ENCODE measurements at regions not wholly inside any gene's neighbourhood (a gene's known extent, or its start where the extent isn't known, plus 50 kb on each side); places are given as distances from the start of the nearest gene placed in this dataset.
"Not testable (repeated sequence)": the region's sequence is repeated elsewhere in the genome, so short reads cannot be mapped to it uniquely, and the experiment has no call there.

DNA sequence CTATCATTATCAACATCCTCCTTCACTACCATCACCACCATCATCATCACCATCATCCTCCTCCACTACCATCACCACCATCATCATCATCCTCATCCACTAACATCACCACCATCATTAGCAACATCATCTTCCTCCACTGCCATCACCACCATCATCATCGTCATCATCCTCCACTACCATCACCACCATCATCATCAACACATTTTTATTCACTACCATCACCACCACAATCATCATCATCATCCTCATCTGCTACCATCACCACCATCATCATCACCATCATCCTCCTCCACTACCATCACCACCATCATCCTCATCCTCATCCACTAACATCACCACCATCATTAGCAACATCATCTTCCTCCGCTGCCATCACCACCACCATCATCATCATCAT lies 639.2 kb upstream of the RBFOX1 start:
- H3K9me3 ChIP-seq (ENCODE audit: control insufficient read depth, low read length); H3K36me3 ChIP-seq (ENCODE audit: control insufficient read depth, insufficient read depth, low read length); H3K27me3 ChIP-seq (replicated peaks; ENCODE audit: control insufficient read depth, insufficient read depth, low read length, poor library complexity, severe bottlenecking); H3K27ac ChIP-seq (ENCODE audit: insufficient read depth, low read length, poor library complexity, severe bottlenecking); H3K4me1 ChIP-seq (ENCODE audit: control insufficient read depth, insufficient read depth, low read length, poor library complexity, severe bottlenecking); H3K4me3 ChIP-seq (ENCODE audit: insufficient read depth, low read depth, low read length, poor library complexity, severe bottlenecking); DNase-seq: not testable (repeated sequence)

DNA sequence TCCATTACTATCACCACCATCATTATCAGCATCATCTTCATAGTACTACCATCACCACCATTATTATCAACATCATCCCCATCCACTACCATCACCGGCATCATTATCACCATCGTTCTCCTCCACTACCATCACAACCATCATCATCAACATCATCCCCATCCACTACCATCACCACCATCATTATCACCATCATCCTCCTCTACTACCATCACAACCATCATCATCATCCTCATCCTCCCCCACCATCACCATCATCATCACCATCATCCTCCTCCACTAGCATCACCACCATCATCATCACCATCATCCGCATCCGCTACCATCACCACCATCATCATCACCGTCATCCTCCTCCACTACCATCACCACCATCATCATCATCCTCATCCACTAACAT lies 639.8 kb upstream of the RBFOX1 start:
- Histone ChIP-seq H3K27ac (ENCODE audit: insufficient read depth, low read length, poor library complexity, severe bottlenecking) (no peak overlapping the region), H3K4me3 (ENCODE audit: insufficient read depth, low read depth, low read length, poor library complexity, severe bottlenecking) (no peak overlapping the region), H3K4me1 (ENCODE audit: control insufficient read depth, insufficient read depth, low read length, poor library complexity, severe bottlenecking) (no peaks in the 10 kb centered on the region), H3K9me3 (ENCODE audit: control insufficient read depth, low read length) (no peaks in the 10 kb centered on the region), H3K27me3 (replicated peaks; ENCODE audit: control insufficient read depth, insufficient read depth, low read length, poor library complexity, severe bottlenecking) (no peaks in the 10 kb centered on the region), H3K36me3 (ENCODE audit: control insufficient read depth, insufficient read depth, low read length) (no peaks in the 10 kb centered on the region)
- DNase-seq, result no peak

DNA sequence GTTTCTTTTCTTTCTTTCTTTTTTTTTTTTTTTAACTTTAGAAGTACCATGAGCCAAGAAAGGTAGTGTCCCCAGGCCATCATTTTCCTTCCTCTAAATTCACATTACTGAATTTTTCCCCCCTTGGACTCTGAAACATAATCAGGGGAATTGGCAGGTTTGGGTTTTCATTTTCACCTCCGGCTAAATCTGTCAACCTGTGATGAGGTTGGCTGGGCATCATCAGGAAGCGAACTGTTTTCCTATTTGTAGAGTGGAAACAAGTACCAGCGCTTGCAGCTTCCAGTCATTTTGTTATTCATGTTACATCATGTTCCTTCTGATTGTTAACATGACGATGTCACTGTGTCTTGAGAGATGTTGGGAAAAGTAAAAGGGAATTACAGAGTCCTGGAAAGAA lies 641.9 kb upstream of the RBFOX1 start:
- no peak for DNase-seq
- Histone ChIP-seq H3K4me3 (ENCODE audit: insufficient read depth, low read depth, low read length, poor library complexity, severe bottlenecking) (no peak overlapping the region), H3K36me3 (ENCODE audit: control insufficient read depth, insufficient read depth, low read length) (no peaks in the 10 kb centered on the region)

DNA sequence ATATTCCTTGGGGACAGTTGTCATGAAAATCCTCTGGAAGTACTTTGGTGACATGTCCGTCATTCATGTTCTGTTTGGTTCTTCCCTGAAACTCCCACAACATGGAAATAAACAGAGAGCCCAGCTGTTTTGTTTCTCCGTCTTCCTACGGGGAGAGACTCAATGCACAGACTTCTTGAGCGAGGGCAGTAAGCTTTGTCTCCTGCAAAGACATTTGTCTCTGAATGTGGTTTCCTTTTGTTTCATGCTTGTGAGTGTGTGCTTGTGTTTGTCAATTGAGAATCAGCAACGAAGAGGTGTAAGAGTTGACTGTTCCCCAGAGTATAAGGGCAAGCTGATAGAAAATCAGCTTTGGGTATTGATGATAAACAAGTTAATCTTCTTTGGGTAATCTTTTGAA lies 643.0 kb upstream of the RBFOX1 start:
- no peaks in the 10 kb centered on the region for H3K4me1 ChIP-seq (ENCODE audit: control insufficient read depth, insufficient read depth, low read length, poor library complexity, severe bottlenecking)
- no peak for DNase-seq
- no peak overlapping the region for H3K27ac ChIP-seq (ENCODE audit: insufficient read depth, low read length, poor library complexity, severe bottlenecking)
- H3K36me3 ChIP-seq (ENCODE audit: control insufficient read depth, insufficient read depth, low read length), result no peaks in the 10 kb centered on the region
- no peak overlapping the region for H3K4me3 ChIP-seq (ENCODE audit: insufficient read depth, low read depth, low read length, poor library complexity, severe bottlenecking)
- no peaks in the 10 kb centered on the region for H3K27me3 ChIP-seq (replicated peaks; ENCODE audit: control insufficient read depth, insufficient read depth, low read length, poor library complexity, severe bottlenecking)
- H3K9me3 ChIP-seq (ENCODE audit: control insufficient read depth, low read length), result no peaks in the 10 kb centered on the region

More for the DNA sequence above, 641.9 kb upstream of the RBFOX1 start:
- Histone ChIP-seq H3K4me1 (ENCODE audit: control insufficient read depth, insufficient read depth, low read length, poor library complexity, severe bottlenecking) (no peaks in the 10 kb centered on the region), H3K27ac (ENCODE audit: insufficient read depth, low read length, poor library complexity, severe bottlenecking) (no peak overlapping the region), H3K27me3 (replicated peaks; ENCODE audit: control insufficient read depth, insufficient read depth, low read length, poor library complexity, severe bottlenecking) (no peaks in the 10 kb centered on the region), H3K9me3 (ENCODE audit: control insufficient read depth, low read length) (no peaks in the 10 kb centered on the region)

DNA sequence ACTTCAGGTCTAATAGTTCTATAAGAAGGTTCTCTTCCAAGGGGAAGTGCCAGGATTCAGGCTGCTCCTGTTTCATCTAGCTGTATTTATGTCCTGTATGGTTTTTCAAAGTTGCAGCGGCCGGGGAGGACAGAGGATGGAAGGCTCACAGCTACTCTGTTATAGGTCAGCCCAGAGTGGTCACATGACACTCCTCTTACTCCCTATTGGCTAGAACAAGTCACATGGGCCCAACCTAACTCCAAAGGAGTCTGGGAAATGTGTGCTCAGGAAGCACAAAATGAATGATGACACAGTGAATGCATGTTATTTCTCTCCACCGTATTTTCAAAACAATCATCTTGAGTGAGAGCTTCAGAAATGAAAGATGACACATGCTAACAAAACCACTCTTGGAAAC lies 645.1 kb upstream of the RBFOX1 start:
- H3K36me3 ChIP-seq (ENCODE audit: control insufficient read depth, insufficient read depth, low read length), result no peaks in the 10 kb centered on the region
- no peaks in the 10 kb centered on the region for H3K9me3 ChIP-seq (ENCODE audit: control insufficient read depth, low read length)
- H3K4me1 ChIP-seq (ENCODE audit: control insufficient read depth, insufficient read depth, low read length, poor library complexity, severe bottlenecking), result no peaks in the 10 kb centered on the region
- H3K27me3 ChIP-seq (replicated peaks; ENCODE audit: control insufficient read depth, insufficient read depth, low read length, poor library complexity, severe bottlenecking), result no peaks in the 10 kb centered on the region
- no peak for DNase-seq
- no peak overlapping the region for H3K27ac ChIP-seq (ENCODE audit: insufficient read depth, low read length, poor library complexity, severe bottlenecking)
- H3K4me3 ChIP-seq (ENCODE audit: insufficient read depth, low read depth, low read length, poor library complexity, severe bottlenecking), result no peak overlapping the region

DNA sequence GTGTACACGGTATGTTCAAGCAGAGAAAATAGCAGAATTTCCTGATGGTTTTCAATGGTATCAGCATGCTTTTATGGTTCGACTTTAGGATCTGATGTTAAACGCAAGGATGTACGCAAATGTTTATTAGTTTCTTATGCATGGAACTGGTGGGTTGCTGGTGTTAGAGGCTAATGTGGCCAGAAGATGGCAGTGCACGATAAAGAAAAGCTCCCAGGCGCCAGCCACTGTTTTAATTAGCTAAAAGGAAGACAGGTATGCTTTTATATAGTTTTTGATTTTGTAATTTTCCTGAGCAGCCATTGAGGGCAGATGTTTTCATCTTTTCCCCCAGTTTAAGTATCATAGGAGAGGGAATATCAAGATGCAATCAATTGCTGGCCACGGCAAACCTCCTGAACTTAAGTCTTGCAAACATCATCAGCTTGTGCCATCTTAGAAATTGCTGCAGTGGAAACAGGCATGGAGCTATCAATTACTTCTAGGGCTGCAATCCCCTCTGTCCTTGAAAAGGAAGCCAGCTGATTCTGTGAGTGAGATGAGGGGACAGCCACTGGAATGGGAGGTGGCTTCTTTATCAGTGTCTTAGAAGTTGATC lies 648.5 kb upstream of the RBFOX1 start:
- no peak for DNase-seq

DNA sequence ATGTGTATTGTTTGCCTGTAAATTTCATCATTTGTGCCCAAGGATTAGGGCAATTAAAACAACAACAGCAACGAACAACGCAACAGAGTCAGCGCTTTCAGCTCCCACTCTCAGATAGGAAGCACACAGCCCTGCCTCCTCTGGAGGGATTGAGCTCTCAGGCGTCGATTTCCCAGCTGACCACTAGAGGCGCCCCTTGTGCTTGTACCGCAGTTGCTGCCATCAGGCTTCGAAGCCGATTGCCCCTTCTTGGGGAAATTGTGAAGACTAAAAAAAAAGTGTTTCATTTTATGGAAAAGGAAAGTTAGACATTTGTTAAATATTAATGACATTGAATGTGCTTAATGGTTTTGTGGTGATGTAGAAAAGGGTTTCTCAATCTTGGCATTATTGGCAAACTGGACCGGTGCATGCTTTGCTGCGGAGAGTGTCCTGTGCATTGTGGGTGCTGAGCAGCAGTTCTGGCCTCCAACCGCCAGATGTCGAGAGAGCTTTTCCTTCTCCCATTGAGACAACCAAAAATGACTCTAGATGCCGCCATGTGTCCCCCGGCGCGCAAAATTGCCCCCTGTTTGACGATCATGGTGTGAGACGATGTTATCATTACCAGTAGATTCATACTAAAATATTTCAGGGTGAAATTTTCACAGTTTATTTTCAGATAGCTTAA lies 650.4 kb upstream of the RBFOX1 start:
- no peaks in the 10 kb centered on the region for H3K27me3 ChIP-seq (replicated peaks; ENCODE audit: control insufficient read depth, insufficient read depth, low read length, poor library complexity, severe bottlenecking)
- no peak overlapping the region for H3K27ac ChIP-seq (ENCODE audit: insufficient read depth, low read length, poor library complexity, severe bottlenecking)
- H3K9me3 ChIP-seq (ENCODE audit: control insufficient read depth, low read length), result no peaks in the 10 kb centered on the region
- H3K4me1 ChIP-seq (ENCODE audit: control insufficient read depth, insufficient read depth, low read length, poor library complexity, severe bottlenecking), result no peaks in the 10 kb centered on the region
- H3K36me3 ChIP-seq (ENCODE audit: control insufficient read depth, insufficient read depth, low read length), result no peaks in the 10 kb centered on the region
- no peak overlapping the region for H3K4me3 ChIP-seq (ENCODE audit: insufficient read depth, low read depth, low read length, poor library complexity, severe bottlenecking)
- no peak for DNase-seq

More for the DNA sequence above, 648.5 kb upstream of the RBFOX1 start:
- H3K36me3 ChIP-seq (ENCODE audit: control insufficient read depth, insufficient read depth, low read length), result no peaks in the 10 kb centered on the region
- H3K4me1 ChIP-seq (ENCODE audit: control insufficient read depth, insufficient read depth, low read length, poor library complexity, severe bottlenecking), result no peaks in the 10 kb centered on the region
- H3K9me3 ChIP-seq (ENCODE audit: control insufficient read depth, low read length), result no peaks in the 10 kb centered on the region
- H3K27ac ChIP-seq (ENCODE audit: insufficient read depth, low read length, poor library complexity, severe bottlenecking), result no peak overlapping the region
- H3K4me3 ChIP-seq (ENCODE audit: insufficient read depth, low read depth, low read length, poor library complexity, severe bottlenecking), result no peak overlapping the region
- H3K27me3 ChIP-seq (replicated peaks; ENCODE audit: control insufficient read depth, insufficient read depth, low read length, poor library complexity, severe bottlenecking), result no peaks in the 10 kb centered on the region

DNA sequence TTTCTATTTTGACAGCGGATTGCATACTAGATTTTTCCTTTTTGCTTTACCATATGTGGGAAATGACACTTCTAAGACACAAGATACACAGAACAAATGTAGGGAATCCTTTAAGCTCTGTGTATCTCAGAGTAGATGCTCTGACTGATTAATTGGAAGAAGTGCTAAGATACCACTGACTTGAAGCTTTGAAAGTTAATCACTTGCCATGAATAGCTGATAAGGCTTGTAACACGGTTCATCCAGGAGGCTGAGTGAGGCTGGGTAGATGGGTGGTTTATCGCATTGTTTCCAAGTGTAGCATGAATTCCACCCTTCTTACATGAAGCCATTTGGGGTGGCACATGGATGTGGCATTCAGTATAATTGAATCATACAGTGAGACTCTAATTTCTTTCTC lies 654.1 kb upstream of the RBFOX1 start:
- Histone ChIP-seq H3K4me3 (ENCODE audit: insufficient read depth, low read depth, low read length, poor library complexity, severe bottlenecking) (no peak overlapping the region), H3K27ac (ENCODE audit: insufficient read depth, low read length, poor library complexity, severe bottlenecking) (no peak overlapping the region), H3K4me1 (ENCODE audit: control insufficient read depth, insufficient read depth, low read length, poor library complexity, severe bottlenecking) (no peaks in the 10 kb centered on the region), H3K9me3 (ENCODE audit: control insufficient read depth, low read length) (no peaks in the 10 kb centered on the region), H3K27me3 (replicated peaks; ENCODE audit: control insufficient read depth, insufficient read depth, low read length, poor library complexity, severe bottlenecking) (no peaks in the 10 kb centered on the region), H3K36me3 (ENCODE audit: control insufficient read depth, insufficient read depth, low read length) (no peaks in the 10 kb centered on the region)
- no peak for DNase-seq

DNA sequence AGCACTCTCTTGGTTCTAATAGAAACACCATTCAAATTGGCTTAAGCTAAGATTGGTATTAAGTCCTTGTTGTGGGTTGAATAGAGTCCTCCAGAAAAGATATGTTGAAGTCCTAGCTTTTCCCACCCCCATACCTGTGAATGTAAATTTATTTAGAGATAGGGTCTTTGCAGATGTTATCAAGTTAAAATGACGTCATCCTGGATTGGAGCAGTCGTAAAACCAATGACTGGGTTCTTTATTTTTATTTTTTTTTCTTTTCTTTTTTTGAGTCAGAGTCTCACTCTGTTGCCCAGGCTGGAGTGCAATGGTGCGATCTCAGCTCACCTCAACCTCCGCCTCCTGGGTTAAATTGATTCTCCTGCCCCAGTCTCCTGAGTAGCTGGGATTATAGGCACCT lies 658.6 kb upstream of the RBFOX1 start:
- no peak overlapping the region for H3K27ac ChIP-seq (ENCODE audit: insufficient read depth, low read length, poor library complexity, severe bottlenecking)
- no peaks in the 10 kb centered on the region for H3K9me3 ChIP-seq (ENCODE audit: control insufficient read depth, low read length)
- H3K27me3 ChIP-seq (replicated peaks; ENCODE audit: control insufficient read depth, insufficient read depth, low read length, poor library complexity, severe bottlenecking), result no peaks in the 10 kb centered on the region
- no peaks in the 10 kb centered on the region for H3K4me1 ChIP-seq (ENCODE audit: control insufficient read depth, insufficient read depth, low read length, poor library complexity, severe bottlenecking)
- no peak overlapping the region for H3K4me3 ChIP-seq (ENCODE audit: insufficient read depth, low read depth, low read length, poor library complexity, severe bottlenecking)
- H3K36me3 ChIP-seq (ENCODE audit: control insufficient read depth, insufficient read depth, low read length), result no peaks in the 10 kb centered on the region
- no peak for DNase-seq

DNA sequence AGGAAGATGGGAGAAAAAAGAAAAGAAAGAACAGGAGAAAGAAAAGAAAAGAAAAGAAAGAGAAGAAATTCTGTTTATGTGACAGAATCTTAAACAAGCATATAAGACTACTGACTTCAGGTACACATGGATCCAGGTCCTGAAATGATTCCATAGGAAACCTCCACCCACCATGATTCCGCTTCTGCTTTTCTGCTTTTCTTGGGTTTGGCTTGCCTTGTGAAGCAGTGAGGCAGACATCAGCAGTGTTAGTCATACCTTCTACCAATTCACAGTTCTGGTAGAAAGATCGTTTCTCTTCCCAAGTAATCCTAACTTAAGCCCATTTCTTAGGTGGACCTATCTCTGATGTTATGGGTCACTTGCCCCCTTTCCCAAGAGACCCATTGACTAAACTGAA lies 660.1 kb upstream of the RBFOX1 start:
- no peaks in the 10 kb centered on the region for H3K27me3 ChIP-seq (replicated peaks; ENCODE audit: control insufficient read depth, insufficient read depth, low read length, poor library complexity, severe bottlenecking)
- H3K9me3 ChIP-seq (ENCODE audit: control insufficient read depth, low read length), result no peaks in the 10 kb centered on the region
- no peak overlapping the region for H3K4me3 ChIP-seq (ENCODE audit: insufficient read depth, low read depth, low read length, poor library complexity, severe bottlenecking)
- H3K36me3 ChIP-seq (ENCODE audit: control insufficient read depth, insufficient read depth, low read length), result no peaks in the 10 kb centered on the region
- DNase-seq, result no peak
- H3K4me1 ChIP-seq (ENCODE audit: control insufficient read depth, insufficient read depth, low read length, poor library complexity, severe bottlenecking), result no peaks in the 10 kb centered on the region
- H3K27ac ChIP-seq (ENCODE audit: insufficient read depth, low read length, poor library complexity, severe bottlenecking), result no peak overlapping the region

Measured in effector memory CD4-positive, alpha-beta T cell (primary cell).